ENCODE measurements at regions not wholly inside any gene's neighbourhood (a gene's known extent, or its start where the extent isn't known, plus 50 kb on each side); places are given as distances from the start of the nearest gene placed in this dataset.

- intact Hi-C loops (cut with micrococcal nuclease): no loop called here
Observed at GRCh38 chr12:114976372-114976771, 292.4 kb upstream of the TBX3 start.

DNA sequence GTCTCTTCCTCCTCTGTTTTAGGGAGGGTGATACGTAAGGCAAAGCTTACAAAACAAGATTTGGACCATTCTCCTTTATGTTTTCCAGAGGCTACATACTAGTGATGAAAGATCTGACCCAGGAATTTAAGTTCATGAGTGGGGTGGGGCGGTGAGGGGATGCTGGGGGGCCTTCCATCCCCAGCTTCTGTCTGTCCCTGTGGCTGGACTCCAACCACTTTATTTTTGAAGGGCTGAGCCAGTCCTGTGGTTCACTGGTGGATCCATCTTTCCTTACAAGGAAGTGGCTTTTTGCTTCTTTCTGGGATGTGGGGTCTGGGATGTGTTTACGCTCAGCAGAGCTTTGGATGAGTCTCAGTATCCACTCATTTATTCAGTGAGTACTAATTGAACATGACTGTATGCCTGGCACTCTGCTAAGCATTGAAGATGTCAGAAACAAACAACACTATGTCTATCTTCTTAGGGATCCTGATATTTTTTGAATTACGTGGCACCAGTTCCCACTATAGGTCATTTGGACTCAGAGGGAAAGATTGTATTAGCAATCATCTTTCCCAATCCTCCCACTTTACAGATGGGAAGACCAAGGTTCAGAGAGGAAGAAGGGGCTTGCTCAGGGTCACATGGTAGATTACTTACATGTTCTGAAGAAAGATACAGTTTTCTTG is 291.8 kb upstream of the TBX3 start:
- no peaks in the 10 kb centered on the region for H3K36me3 Mint-ChIP-seq (ENCODE audit: low read depth)
- intact Hi-C loops (cut with micrococcal nuclease): no loop called here
- no peak overlapping the region for H3K4me3 Mint-ChIP-seq
- no peaks in the 10 kb centered on the region for H3K4me1 Mint-ChIP-seq (ENCODE audit: low read depth)
- H3K9me3 Mint-ChIP-seq: peaks cover 11% of the 10 kb centered on the region
- no peak overlapping the region for H3K27ac Mint-ChIP-seq
- DNase-seq (ENCODE audit: low spot score): no peak
- no peaks in the 10 kb centered on the region for H3K27me3 Mint-ChIP-seq (ENCODE audit: insufficient read depth)

More at GRCh38 chr12:114976372-114976771, 292.4 kb upstream of the TBX3 start:
- Mint-ChIP-seq H3K27me3 (ENCODE audit: insufficient read depth) (no peaks in the 10 kb centered on the region), H3K4me1 (ENCODE audit: low read depth) (no peaks in the 10 kb centered on the region), H3K36me3 (ENCODE audit: low read depth) (no peaks in the 10 kb centered on the region), H3K9me3 (peaks cover 15% of the 10 kb centered on the region), H3K4me3 (no peak overlapping the region), H3K27ac (no peak overlapping the region)
- no peak for DNase-seq (ENCODE audit: low spot score)

- H3K9me3 Mint-ChIP-seq: peaks cover 9% of the 10 kb centered on the region
- intact Hi-C loops (cut with micrococcal nuclease): no loop called here
- no peaks in the 10 kb centered on the region for H3K27me3 Mint-ChIP-seq (ENCODE audit: insufficient read depth)
- no peaks in the 10 kb centered on the region for H3K4me1 Mint-ChIP-seq (ENCODE audit: low read depth)
- no peak overlapping the region for H3K4me3 Mint-ChIP-seq
- no peak overlapping the region for H3K27ac Mint-ChIP-seq
- DNase-seq (ENCODE audit: low spot score): no peak
- H3K36me3 Mint-ChIP-seq (ENCODE audit: low read depth): no peaks in the 10 kb centered on the region
Observed at GRCh38 chr12:114974826-114975639, 291.1 kb upstream of the TBX3 start.

DNA sequence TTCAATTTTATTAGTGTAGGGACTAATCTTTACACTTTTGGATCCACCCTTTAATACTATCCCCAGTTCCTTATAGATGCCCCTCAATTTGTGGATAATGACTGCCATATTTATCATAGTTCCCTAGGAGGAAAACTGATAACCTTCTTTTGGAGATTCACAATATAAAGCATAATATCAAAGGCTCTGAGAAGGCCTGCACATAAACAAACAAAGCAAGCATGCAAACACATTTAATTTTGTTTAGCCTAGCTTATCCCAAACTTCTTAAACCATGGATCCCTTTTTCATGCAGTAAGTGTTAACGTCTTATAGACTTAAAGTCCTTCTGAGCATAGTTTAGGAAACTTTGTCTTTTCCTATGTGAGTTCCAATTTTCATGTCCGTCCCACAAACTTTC is 290.4 kb upstream of the TBX3 start:
- Mint-ChIP-seq H3K4me1 (ENCODE audit: low read depth) (no peaks in the 10 kb centered on the region), H3K27me3 (ENCODE audit: insufficient read depth) (no peaks in the 10 kb centered on the region), H3K27ac (no peak overlapping the region), H3K36me3 (ENCODE audit: low read depth) (no peaks in the 10 kb centered on the region), H3K9me3 (peaks cover 9% of the 10 kb centered on the region), H3K4me3 (no peak overlapping the region)
- DNase-seq (ENCODE audit: low spot score): no peak
- intact Hi-C loops (cut with micrococcal nuclease): no loop called here

GRCh38 chr12:114968727-114969126 is 284.8 kb upstream of the TBX3 start:
- Mint-ChIP-seq H3K27ac (no peak overlapping the region), H3K4me3 (no peak overlapping the region), H3K4me1 (ENCODE audit: low read depth) (no peaks in the 10 kb centered on the region), H3K27me3 (ENCODE audit: insufficient read depth) (no peaks in the 10 kb centered on the region), H3K9me3 (no peaks in the 10 kb centered on the region), H3K36me3 (ENCODE audit: low read depth) (no peaks in the 10 kb centered on the region)
- intact Hi-C loops (cut with micrococcal nuclease): no loop called here
- DNase-seq (ENCODE audit: low spot score): no peak

DNA sequence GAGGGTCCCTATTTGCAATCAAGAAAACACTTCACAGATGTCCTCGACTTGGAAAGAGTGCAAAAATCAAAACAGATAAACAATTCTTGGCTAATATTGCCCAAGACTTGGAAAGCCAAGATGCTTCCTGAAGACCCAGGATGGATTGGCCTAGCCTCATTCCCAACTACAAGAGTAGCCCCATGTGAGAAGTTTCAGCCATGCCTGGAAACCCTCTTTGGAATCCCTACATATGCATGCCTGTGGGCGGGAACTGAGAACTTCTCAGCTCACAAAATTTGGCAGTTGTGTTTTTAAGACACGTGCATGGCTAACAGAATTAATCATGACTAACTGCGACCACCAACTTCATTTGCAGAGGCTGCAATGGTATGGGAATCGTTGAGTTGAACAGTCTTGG is 283.2 kb upstream of the TBX3 start:
- Mint-ChIP-seq H3K36me3 (ENCODE audit: low read depth) (no peaks in the 10 kb centered on the region), H3K4me3 (no peak overlapping the region), H3K27ac (no peak overlapping the region), H3K27me3 (ENCODE audit: insufficient read depth) (no peaks in the 10 kb centered on the region), H3K4me1 (ENCODE audit: low read depth) (no peaks in the 10 kb centered on the region), H3K9me3 (no peaks in the 10 kb centered on the region)
- intact Hi-C loops (cut with micrococcal nuclease): no loop called here
- no peak for DNase-seq (ENCODE audit: low spot score)

- Mint-ChIP-seq H3K36me3 (ENCODE audit: low read depth) (no peaks in the 10 kb centered on the region), H3K27ac (no peak overlapping the region), H3K4me1 (ENCODE audit: low read depth) (no peaks in the 10 kb centered on the region), H3K9me3 (peaks cover 4% of the 10 kb centered on the region), H3K27me3 (ENCODE audit: insufficient read depth) (no peaks in the 10 kb centered on the region), H3K4me3 (no peak overlapping the region)
- intact Hi-C loops (cut with micrococcal nuclease): no loop called here
- no peak for DNase-seq (ENCODE audit: low spot score)
Observed at GRCh38 chr12:114964841-114965240, 280.9 kb upstream of the TBX3 start.

GRCh38 chr12:114963846-114964245 is 279.9 kb upstream of the TBX3 start:
- no peaks in the 10 kb centered on the region for H3K4me1 Mint-ChIP-seq (ENCODE audit: low read depth)
- H3K27me3 Mint-ChIP-seq (ENCODE audit: insufficient read depth): no peaks in the 10 kb centered on the region
- H3K36me3 Mint-ChIP-seq (ENCODE audit: low read depth): no peaks in the 10 kb centered on the region
- no peak overlapping the region for H3K4me3 Mint-ChIP-seq
- peaks cover 4% of the 10 kb centered on the region for H3K9me3 Mint-ChIP-seq
- H3K27ac Mint-ChIP-seq: no peak overlapping the region
- intact Hi-C loops (cut with micrococcal nuclease): no loop called here
- no peak for DNase-seq (ENCODE audit: low spot score)

- Mint-ChIP-seq H3K27me3 (ENCODE audit: insufficient read depth) (no peaks in the 10 kb centered on the region), H3K4me3 (no peak overlapping the region), H3K9me3 (peaks cover 4% of the 10 kb centered on the region), H3K36me3 (ENCODE audit: low read depth) (no peaks in the 10 kb centered on the region), H3K4me1 (ENCODE audit: low read depth) (no peaks in the 10 kb centered on the region), H3K27ac (no peak overlapping the region)
- intact Hi-C loops (cut with micrococcal nuclease): no loop called here
- no peak for DNase-seq (ENCODE audit: low spot score)
Observed at GRCh38 chr12:114961491-114961890, 277.5 kb upstream of the TBX3 start.

- Mint-ChIP-seq H3K4me3 (no peak overlapping the region), H3K4me1 (ENCODE audit: low read depth) (no peaks in the 10 kb centered on the region), H3K9me3 (peaks cover 4% of the 10 kb centered on the region), H3K36me3 (ENCODE audit: low read depth) (no peaks in the 10 kb centered on the region), H3K27me3 (ENCODE audit: insufficient read depth) (no peaks in the 10 kb centered on the region), H3K27ac (no peak overlapping the region)
- DNase-seq (ENCODE audit: low spot score): no peak
- intact Hi-C loops (cut with micrococcal nuclease): no loop called here
Observed at GRCh38 chr12:114958538-114958937, 274.6 kb upstream of the TBX3 start.

DNA sequence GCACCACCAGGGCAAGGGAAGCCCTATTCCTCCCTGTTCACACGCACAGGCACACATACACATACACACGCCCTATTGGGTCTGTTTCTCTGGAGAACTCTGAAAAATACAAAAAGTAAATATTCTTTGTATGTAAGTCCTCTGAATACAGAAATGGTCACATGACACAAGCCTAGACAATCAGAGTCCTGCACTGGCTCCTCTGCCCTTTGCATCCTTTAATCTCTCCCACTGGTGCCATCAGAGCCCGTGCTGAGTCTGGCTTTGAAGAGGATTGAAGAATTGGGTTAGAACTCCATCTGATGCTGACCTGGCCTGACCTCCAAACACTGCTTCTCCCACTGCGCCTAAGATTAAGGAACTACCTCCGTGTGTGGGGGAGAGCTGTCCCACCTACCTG is 273.2 kb upstream of the TBX3 start:
- DNase-seq (ENCODE audit: low spot score): no peak
- peaks cover 4% of the 10 kb centered on the region for H3K9me3 Mint-ChIP-seq
- intact Hi-C loops (cut with micrococcal nuclease): no loop called here
- H3K36me3 Mint-ChIP-seq (ENCODE audit: low read depth): no peaks in the 10 kb centered on the region
- H3K4me3 Mint-ChIP-seq: no peak overlapping the region
- no peaks in the 10 kb centered on the region for H3K4me1 Mint-ChIP-seq (ENCODE audit: low read depth)
- no peak overlapping the region for H3K27ac Mint-ChIP-seq
- no peaks in the 10 kb centered on the region for H3K27me3 Mint-ChIP-seq (ENCODE audit: insufficient read depth)

DNA sequence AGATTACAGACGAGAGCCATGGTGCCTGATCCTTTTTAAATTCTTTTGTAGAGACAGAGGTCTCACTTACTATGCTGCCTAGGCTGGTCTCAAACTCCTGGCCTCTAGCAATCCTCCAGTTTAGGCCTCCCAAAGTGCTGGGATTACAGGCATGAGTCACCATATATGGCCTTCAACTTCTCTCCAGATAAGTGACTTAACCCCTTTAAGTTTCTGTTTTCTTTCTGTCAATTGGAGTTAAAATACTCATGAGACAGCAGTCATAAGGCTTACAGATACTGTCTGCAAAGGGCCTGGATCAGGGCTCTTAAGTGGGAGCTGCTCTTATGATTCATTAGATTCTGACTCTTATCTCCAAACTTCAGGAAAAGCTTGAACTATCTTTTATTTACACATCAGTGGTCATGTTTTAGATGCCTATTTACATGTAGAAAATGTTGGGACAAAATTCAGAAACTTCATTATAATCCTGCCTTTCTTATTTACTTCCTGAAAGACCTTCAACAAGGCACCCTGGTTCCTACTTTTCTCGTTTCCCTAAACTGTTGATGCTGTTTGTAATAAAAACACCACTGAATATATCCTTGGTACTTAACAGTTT is 271.5 kb upstream of the TBX3 start:
- intact Hi-C loops (cut with micrococcal nuclease): no loop called here
- Mint-ChIP-seq H3K9me3 (no peaks in the 10 kb centered on the region), H3K27ac (no peak overlapping the region), H3K36me3 (ENCODE audit: low read depth) (no peaks in the 10 kb centered on the region), H3K27me3 (ENCODE audit: insufficient read depth) (no peaks in the 10 kb centered on the region), H3K4me3 (no peak overlapping the region), H3K4me1 (ENCODE audit: low read depth) (no peaks in the 10 kb centered on the region)
- DNase-seq (ENCODE audit: low spot score): no peak

- intact Hi-C loops (cut with micrococcal nuclease): no loop called here
- no peak overlapping the region for H3K27ac Mint-ChIP-seq
- DNase-seq (ENCODE audit: low spot score): no peak
- H3K4me1 Mint-ChIP-seq (ENCODE audit: low read depth): no peaks in the 10 kb centered on the region
- no peaks in the 10 kb centered on the region for H3K9me3 Mint-ChIP-seq
- H3K27me3 Mint-ChIP-seq (ENCODE audit: insufficient read depth): no peaks in the 10 kb centered on the region
- H3K36me3 Mint-ChIP-seq (ENCODE audit: low read depth): no peaks in the 10 kb centered on the region
- no peak overlapping the region for H3K4me3 Mint-ChIP-seq
Observed at GRCh38 chr12:114954511-114955055, 270.6 kb upstream of the TBX3 start.
